ENCODE measurements at regions not wholly inside any gene's neighbourhood (a gene's known extent, or its start where the extent isn't known, plus 50 kb on each side); places are given as distances from the start of the nearest gene placed in this dataset.

DNA sequence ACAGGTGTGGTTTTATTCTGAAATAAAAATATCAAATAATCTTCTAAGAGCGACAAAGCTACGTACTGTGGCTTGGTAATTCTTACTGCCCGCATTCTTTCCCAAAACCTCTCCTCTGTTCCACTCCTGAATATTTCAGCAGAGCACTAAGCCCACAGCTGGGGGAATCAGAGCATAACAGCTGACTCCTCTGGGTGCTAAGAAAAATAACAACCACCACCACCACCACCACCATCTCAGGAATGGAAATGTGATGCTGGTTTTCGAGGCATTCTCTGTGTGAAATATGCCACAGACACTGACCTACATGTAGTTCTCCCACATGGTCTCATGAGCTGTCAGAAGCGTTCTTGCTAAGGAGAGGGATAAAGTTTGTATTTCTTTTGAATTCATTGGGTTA is 183.7 kb downstream of the BMP4 start:
- TF ChIP-seq, protein P1, sequence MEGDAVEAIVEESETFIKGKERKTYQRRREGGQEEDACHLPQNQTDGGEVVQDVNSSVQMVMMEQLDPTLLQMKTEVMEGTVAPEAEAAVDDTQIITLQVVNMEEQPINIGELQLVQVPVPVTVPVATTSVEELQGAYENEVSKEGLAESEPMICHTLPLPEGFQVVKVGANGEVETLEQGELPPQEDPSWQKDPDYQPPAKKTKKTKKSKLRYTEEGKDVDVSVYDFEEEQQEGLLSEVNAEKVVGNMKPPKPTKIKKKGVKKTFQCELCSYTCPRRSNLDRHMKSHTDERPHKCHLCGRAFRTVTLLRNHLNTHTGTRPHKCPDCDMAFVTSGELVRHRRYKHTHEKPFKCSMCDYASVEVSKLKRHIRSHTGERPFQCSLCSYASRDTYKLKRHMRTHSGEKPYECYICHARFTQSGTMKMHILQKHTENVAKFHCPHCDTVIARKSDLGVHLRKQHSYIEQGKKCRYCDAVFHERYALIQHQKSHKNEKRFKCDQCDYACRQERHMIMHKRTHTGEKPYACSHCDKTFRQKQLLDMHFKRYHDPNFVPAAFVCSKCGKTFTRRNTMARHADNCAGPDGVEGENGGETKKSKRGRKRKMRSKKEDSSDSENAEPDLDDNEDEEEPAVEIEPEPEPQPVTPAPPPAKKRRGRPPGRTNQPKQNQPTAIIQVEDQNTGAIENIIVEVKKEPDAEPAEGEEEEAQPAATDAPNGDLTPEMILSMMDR (IDR thresholded peaks at IDR 0.05) = no peak
- TF ChIP-seq POLR2A (IDR thresholded peaks at IDR 0.05) (no peak), EP300 (IDR thresholded peaks at IDR 0.05) (no peak)
